ENCODE measurements at regions not wholly inside any gene's neighbourhood (a gene's known extent, or its start where the extent isn't known, plus 50 kb on each side); places are given as distances from the start of the nearest gene placed in this dataset.

GRCh38 chr9:135394699-135395645 is 84.6 kb upstream of the PPP1R26 start:
- TF ChIP-seq EP300 (IDR thresholded peaks at IDR 0.05) = no peak
- TF ChIP-seq CTCF (IDR thresholded peaks at IDR 0.05) = no peak
- TF ChIP-seq POLR2A (IDR thresholded peaks at IDR 0.05) = no peak
- no peaks in the 10 kb centered on the region for H3K4me1 ChIP-seq
- H3K9me3 ChIP-seq = peaks cover 0 to 23% (median 0%) of the 10 kb centered on the region in 4 donors
- peaks cover 0 to 15% of the 10 kb centered on the region in 2 donors for H3K27me3 ChIP-seq
- no peaks in the 10 kb centered on the region for H3K36me3 ChIP-seq
- no peak overlapping the region for H3K27ac ChIP-seq
- no peak for DNase-seq (ENCODE audit: low spot score in 2 of 2)
- WGBS, 2 donors = 85 to 94% methylated on average over 5 of the region's 5 CpGs
- no peak overlapping the region for H3K4me3 ChIP-seq

GRCh38 chr9:135397142-135397541 is 82.4 kb upstream of the PPP1R26 start:
- Histone ChIP-seq H3K27ac (no peak overlapping the region), H3K36me3 (no peaks in the 10 kb centered on the region), H3K4me3 (no peak overlapping the region), H3K27me3 (peaks cover 0 to 8% of the 10 kb centered on the region in 2 donors), H3K4me1 (no peaks in the 10 kb centered on the region), H3K9me3 (peaks cover 0 to 23% (median 0%) of the 10 kb centered on the region in 4 donors)
- 93 to 94% methylated on average over 10 to 11 of the region's 12 CpGs for WGBS, 2 donors
- TF ChIP-seq CTCF (IDR thresholded peaks at IDR 0.05) (no peak), EP300 (IDR thresholded peaks at IDR 0.05) (no peak), POLR2A (IDR thresholded peaks at IDR 0.05) (no peak)
- no peak for DNase-seq (ENCODE audit: low spot score in 2 of 2)

- Histone ChIP-seq H3K9me3 (peaks cover 0 to 23% (median 0%) of the 10 kb centered on the region in 4 donors), H3K27me3 (no peaks in the 10 kb centered on the region), H3K27ac (no peak overlapping the region), H3K4me3 (no peak overlapping the region), H3K36me3 (no peaks in the 10 kb centered on the region), H3K4me1 (no peaks in the 10 kb centered on the region)
- no peak for DNase-seq (ENCODE audit: low spot score in 2 of 2)
- TF ChIP-seq CTCF (IDR thresholded peaks at IDR 0.05) (no peak), EP300 (IDR thresholded peaks at IDR 0.05) (no peak), POLR2A (IDR thresholded peaks at IDR 0.05) (no peak)
- 68 to 76% methylated on average over 12 to 18 of the region's 18 CpGs for WGBS, 2 donors
Observed at GRCh38 chr9:135399000-135399649, 80.5 kb upstream of the PPP1R26 start.

GRCh38 chr9:135400496-135400895 is 79.1 kb upstream of the PPP1R26 start:
- 60 to 61% methylated on average over 9 of the region's 9 CpGs for WGBS, 2 donors
- Histone ChIP-seq H3K36me3 (no peaks in the 10 kb centered on the region), H3K4me1 (no peaks in the 10 kb centered on the region), H3K9me3 (peaks cover 0 to 19% (median 0%) of the 10 kb centered on the region in 4 donors), H3K4me3 (no peak overlapping the region), H3K27ac (no peak overlapping the region), H3K27me3 (no peaks in the 10 kb centered on the region)
- no peak for TF ChIP-seq POLR2A (IDR thresholded peaks at IDR 0.05)
- no peak for TF ChIP-seq EP300 (IDR thresholded peaks at IDR 0.05)
- TF ChIP-seq CTCF (IDR thresholded peaks at IDR 0.05) = no peak
- no peak for DNase-seq (ENCODE audit: low spot score in 2 of 2)

- DNase-seq (ENCODE audit: low spot score in 2 of 2) = no peak
- H3K36me3 ChIP-seq = no peaks in the 10 kb centered on the region
- WGBS, 2 donors = 84 to 91% methylated on average over 14 of the region's 14 CpGs
- no peak overlapping the region for H3K27ac ChIP-seq
- H3K4me3 ChIP-seq = no peak overlapping the region
- peaks cover 0 to 11% (median 0%) of the 10 kb centered on the region in 4 donors for H3K9me3 ChIP-seq
- H3K27me3 ChIP-seq = no peaks in the 10 kb centered on the region
- H3K4me1 ChIP-seq = no peaks in the 10 kb centered on the region
- TF ChIP-seq POLR2A (IDR thresholded peaks at IDR 0.05) (no peak), EP300 (IDR thresholded peaks at IDR 0.05) (no peak), CTCF (IDR thresholded peaks at IDR 0.05) (no peak)
Observed at GRCh38 chr9:135401218-135401617, 78.4 kb upstream of the PPP1R26 start.
